ENCODE measurements at regions not wholly inside any gene's neighbourhood (a gene's known extent, or its start where the extent isn't known, plus 50 kb on each side); places are given as distances from the start of the nearest gene placed in this dataset.

- TF ChIP-seq POLR2AphosphoS5 (IDR thresholded peaks at IDR 0.05) (no peak), CTCF (IDR thresholded peaks at IDR 0.05) (no peak), EP300 (IDR thresholded peaks at IDR 0.05) (no peak), POLR2A (IDR thresholded peaks at IDR 0.05) (no peak)
These were observed 228.9 kb upstream of the JAG1 start for GRCh38 chr20:10902576-10903282.

Data from sigmoid colon (tissue), 4 donors.